NCI-H510A (cell line): ENCODE measurements at regions not wholly inside any gene's neighbourhood (a gene's known extent, or its start where the extent isn't known, plus 50 kb on each side); places are given as distances from the start of the nearest gene placed in this dataset.
"Not testable (repeated sequence)": the region's sequence is repeated elsewhere in the genome, so short reads cannot be mapped to it uniquely, and the experiment has no call there.

Experiments
- DNase-seq: peaks from one replicate; lab custom pipeline; 2025; lab: John Stamatoyannopoulos, UW

DNA sequence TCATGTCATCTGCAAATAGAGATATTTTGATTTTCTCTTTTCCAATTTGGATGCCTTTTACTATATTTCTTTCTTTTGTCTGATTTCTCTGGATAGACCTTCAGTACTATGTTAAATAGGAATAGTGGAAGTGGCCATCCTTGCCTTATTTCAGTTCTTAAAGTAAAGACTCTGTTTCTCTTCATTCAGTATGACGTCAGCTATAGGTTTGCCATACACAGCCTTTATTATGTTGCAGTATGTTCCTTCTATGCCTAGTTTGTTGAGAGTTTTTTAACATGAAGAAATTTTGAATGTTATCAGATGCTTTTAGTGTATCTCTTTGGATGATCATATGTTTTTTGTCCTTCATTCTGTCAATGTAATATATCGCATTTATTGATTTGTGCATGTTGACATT lies 566.7 kb upstream of the ROBO1 start:
- no peak for DNase-seq

DNA sequence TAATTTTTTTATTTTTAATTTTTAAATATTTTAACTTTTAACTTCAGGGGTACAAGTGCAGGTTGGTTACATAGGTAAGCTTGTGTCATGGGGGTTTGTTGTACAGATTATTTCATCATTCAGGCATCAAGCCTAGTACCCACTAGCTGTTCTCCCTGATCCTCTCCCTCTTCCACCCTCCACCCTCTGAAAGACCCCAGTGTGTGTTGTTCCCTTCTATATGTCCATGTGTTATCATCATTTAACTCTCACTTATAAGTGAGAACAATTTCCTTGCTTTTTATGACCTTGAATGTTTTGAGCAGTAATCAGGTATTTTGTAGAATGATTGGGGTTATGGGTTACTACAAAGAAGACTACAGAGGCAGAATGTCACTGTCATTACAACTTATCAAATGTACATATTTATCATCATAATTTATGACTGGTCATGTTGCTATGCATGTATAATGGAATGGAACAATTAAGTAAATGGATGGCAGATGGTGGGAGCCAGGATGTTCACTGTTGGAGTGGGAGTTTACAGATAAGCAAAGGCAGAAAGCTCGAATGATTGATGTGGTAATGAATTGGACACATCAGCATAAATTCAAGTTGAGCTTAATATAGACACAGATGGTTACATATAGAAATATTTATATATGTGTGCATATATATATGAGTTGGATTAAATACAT lies 563.8 kb upstream of the ROBO1 start:
- DNase-seq: no peak

DNA sequence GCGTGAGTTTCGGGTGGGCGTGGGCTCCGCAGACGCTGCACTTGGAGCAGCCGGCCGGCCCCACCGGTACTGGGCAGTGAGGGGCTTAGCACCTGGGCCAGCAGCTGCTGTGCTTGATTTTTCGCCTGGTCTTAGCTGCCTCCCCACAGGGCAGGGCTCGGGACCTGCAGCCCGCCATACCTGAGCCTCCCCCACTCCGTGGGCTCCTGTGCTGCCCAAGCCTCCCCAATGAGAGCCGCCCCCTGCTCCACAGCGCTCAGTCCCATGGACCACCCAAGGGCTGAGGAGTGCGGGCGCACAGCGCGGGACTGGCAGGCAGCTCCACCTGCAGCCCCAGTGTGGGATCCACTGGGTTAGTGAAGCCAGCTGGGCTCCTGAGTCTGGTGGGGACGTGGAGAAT lies 546.7 kb upstream of the ROBO1 start:
- DNase-seq: not testable (repeated sequence)

DNA sequence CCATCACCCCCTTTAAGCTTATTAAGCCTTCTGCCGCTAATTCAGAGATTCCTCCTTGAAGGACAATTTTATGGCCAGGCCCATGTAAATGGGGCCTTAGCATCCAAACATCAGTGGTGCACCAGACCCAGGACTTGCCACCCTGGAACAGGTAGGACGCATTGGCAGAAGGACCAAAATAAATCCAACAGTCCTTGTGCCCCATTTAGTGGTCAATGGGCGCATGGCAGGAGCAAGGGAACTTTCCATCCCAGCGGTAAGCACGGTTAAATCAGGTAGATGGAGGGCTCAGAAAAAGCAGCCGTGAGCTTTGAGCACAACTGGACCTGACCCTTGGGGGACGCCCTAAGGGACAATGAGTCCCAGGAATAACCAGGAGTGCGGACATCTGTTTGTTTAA lies 540.8 kb upstream of the ROBO1 start:
- no peak for DNase-seq

DNA sequence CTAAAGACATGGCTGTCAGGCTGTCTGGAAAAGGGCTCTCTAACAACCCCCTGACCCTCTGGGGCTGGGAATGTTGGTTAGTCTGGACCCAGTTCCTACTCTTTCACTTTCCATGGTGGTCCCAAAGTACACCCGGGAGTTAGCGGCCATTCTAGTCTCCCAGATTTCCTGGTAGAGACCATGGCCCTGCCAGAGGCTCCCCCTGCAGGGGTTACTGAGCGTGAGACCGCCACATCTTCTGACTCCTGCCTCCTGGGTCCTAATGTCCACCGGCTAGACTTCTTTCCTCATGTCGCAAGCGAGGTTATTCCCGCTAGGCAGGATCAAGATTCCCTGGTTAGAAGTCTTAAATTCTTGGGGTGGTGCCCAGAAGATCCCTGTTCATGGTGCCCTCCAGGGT lies 540.0 kb upstream of the ROBO1 start:
- no peak for DNase-seq

DNA sequence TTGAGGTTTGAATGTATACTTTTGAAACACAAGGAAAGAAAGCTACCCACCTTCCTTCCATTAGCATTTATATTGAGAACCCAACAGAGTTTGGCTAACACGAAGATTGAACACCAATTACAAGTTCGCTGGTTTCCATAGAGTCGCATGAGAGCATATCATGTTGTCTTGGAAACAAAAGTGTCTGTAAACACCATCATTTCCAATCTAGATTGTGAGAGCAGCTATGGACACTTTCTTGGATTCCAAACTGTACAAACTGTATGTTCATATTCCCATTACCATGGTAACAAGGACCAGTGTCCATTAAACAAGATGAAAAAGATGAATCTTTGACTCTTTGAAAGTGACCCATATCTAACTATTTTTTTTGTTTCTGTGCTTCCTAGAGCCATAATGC lies 529.9 kb upstream of the ROBO1 start:
- DNase-seq: no peak

DNA sequence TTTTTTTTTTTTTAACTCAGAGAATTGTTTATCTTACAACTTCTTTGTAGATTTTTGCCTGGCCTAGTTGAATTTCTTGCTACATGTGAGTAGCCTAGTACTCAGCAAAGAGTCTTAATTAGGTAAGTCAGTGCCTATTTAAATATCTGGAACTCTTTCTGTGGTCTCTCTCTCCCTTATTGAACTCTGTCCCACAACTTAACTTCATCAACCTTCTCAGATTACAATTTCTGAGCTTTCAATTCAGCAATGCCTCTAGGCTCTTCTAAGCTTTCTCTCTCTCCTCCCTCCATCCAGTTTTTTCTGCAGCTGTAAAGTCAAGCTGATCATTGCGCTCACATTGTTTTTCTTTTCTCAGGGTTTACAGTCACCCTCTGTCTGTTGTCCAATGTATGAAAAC lies 517.6 kb upstream of the ROBO1 start:
- no peak for DNase-seq

DNA sequence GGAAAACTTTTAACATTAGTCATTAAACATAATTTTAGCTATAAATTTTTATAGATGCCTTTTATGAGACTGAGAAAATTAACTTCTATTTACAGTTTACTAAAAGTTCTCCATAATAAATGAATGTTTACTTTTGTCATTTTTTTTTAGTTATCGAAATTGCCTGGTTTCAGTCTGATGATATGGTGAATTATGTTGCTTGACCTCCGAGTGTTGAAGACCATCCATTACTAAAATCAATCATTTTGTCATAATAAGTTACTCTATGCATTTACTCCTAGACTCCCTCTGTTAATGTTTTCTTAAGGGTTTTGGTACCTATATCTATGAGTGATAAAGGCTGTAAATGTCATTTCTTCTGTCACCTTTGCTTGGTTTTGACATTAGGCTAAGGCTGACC lies 516.0 kb upstream of the ROBO1 start:
- DNase-seq: no peak

DNA sequence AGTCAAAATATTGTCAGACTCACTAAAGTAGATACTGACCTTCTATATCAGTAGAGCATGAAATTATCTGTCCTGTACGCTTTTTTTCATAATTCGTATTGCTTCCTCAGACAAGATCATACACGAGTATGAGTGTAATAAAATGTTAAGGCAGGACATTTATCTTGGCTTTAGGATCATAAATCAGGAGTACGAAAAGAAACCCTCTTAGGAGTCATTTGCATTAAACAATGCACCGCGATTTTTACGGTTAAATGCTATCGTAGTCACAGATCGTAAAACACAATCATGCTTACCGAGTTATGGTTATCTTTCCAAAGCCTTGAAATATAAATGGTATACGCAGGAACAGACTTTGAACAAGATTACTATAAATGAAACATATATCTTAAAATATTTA lies 510.3 kb upstream of the ROBO1 start:
- DNase-seq: no peak

DNA sequence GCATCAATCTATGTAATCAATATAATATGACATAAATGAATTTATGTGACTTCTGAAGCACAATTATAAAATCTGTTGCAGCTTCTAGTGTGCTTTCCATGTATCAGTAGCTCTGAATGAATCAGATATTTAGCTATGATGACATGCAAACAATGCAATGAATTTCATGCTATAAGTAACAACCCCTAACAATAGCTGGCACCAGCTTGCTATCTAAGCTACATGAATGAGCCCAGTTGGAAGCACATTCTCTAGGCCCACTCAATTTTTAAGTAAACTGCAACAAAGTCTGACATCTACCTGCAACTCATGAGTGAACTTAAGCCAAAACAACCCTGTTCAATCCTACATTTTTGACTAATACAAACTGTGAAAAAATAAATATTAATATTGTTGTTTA lies 507.3 kb upstream of the ROBO1 start:
- DNase-seq: no peak

DNA sequence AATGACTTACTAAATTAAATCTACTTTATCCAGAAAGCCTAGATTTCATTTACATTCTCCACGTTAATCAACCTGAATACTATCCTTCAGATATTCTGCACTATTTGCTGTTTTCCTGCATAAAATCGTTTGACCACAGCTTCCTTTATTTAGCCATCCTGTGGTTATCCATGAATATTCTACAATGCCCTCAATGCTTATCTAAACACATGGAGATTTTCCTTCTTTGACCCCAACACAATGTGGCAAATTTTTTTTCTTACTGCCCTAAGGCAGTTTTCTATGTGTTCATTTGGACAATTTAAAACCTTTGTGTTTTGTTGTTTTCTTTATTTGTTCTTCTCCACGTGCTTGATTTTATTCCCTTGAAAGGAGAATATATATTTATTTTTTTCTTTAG lies 495.5 kb upstream of the ROBO1 start:
- no peak for DNase-seq

DNA sequence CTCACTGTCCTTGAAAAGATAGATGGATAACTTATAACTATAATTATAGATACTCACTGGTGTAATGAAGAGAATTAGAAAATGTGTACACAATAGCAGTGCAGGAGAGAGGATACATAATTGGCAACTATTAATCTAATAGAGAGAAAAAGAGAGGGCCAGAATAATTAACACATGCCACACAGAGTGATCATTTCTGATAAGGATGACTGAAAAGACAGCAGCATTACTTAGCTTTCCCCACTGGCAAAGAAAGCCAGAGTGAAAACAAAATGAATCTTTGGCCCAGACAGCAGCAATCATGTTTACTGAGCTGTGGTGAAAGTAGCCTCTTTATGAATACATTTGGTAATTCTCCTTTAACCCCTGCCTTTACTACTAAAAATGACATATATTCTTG lies 493.3 kb upstream of the ROBO1 start:
- no peak for DNase-seq

DNA sequence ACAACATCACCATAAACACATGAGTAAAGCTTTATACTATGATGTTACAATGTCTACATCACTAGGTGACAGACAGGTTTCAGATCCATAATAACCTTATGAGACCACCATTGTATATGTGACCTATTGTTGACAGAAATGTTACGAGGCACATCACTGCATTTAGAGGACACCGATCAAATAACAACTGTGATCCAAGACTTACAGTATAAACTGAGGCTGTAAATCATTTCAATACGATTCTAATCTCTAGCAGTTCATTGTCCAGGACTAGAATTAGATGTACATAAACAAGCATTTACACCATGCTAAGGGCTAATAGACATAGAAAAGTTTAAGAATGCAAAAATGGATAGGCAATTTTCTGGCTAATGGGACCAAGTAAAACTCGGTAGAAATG lies 491.9 kb upstream of the ROBO1 start:
- DNase-seq: no peak

DNA sequence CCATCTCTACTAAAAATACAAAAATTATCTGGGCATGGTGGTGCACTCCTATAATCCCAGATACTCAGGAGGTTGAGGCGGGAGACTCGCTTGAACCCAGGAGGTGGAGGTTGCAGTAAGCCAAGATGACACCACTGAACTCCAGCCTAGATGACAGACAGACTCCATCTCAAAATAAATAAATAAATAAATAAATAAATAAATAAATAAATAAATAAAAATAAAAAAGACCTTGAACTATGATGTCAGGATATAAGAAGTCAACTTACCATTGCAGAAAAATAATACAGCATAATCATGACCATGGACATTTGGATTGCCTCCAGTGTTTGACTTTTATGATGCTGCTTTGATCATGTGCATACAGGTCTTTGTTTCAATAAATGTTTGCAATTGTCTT lies 484.3 kb upstream of the ROBO1 start:
- no peak for DNase-seq

DNA sequence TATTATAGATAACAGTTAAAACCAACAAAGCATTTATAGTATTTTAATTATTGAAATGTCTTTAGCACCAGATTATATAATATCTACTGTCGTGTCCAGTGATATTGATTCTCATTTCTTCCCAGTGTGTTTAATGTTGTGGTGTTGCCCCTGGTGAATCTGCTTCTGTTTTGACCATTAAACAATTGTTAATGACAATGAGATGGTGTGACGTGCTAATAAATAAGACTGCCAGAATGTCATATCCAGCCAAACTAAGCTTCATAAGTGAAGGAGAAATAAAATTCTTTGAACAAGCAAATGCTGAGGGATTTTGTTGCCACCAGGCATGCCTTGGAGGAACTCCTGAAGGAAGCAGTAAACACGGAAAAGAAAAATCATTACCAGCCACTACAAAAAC lies 480.0 kb upstream of the ROBO1 start:
- no peak for DNase-seq

DNA sequence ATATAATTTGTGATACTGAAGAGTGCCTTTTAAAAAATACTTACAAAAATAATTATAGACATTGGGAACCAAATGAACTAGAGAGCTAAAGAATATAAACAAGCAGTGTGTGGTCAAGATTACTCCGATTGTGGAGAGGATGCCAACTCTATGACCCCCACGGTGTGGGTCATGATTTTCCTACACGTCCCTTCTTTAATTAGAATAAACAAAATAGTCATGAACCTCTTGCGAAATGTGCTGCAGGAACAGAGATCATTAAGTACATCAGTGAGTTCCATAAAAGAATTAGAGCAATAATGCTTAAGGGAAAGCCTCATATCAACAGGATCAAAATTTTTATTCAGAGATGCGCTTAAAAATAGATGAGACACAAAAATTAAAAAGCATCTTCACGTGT lies 476.6 kb upstream of the ROBO1 start:
- no peak for DNase-seq

DNA sequence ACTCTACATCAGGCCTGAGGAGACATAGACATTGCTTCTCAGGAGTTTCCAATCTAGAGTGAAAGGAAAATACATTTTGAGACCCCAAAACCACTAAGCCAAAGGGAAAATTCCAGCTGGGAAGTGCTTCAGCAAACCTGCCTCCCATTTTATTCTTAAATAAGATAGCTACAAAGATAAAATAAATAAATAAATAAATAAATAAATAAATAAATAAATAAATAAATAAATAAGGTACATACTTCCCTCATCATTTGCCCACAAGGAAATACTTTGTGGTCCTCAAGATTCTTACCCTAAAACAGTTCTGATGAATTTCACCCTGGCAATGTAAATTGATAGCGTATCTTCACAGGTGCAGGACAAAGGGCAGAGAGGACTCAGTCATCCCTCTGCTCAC lies 474.0 kb upstream of the ROBO1 start:
- DNase-seq: no peak

DNA sequence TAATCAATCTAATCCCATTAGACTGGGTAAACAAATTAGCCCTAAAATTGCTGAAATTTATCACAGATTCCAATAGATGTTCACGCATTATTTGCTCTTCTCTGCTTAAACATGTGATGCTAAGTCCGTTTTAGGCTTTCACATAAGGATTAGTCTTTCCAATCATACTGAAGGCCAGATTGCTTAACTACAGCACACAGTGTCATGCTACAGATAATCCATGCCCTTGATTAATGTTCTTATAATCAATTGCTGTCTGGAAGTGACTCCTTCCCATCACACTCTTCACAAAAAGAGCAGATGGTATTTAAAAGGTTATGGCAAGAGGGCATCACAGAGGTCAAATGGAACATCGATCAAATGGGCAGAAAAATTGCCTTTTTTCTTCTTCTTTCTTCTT lies 471.5 kb upstream of the ROBO1 start:
- no peak for DNase-seq

DNA sequence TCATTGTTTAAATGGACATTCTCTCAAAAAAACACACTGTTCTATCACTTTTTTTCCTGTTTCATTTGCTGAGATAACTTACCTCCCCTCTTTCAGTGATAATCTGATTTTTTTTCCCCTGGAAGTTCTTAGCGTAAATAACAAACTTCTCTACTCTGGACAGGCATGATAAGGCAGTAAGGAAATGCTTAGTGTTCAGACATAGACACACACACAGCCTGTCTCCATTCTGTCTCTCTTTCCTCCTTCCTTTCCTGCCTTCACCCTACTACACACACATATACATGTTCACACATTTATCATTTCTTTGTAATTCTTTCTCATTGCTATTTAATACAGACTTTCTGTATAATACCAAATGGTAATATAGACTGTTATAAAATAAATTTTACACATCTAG lies 470.8 kb upstream of the ROBO1 start:
- no peak for DNase-seq

DNA sequence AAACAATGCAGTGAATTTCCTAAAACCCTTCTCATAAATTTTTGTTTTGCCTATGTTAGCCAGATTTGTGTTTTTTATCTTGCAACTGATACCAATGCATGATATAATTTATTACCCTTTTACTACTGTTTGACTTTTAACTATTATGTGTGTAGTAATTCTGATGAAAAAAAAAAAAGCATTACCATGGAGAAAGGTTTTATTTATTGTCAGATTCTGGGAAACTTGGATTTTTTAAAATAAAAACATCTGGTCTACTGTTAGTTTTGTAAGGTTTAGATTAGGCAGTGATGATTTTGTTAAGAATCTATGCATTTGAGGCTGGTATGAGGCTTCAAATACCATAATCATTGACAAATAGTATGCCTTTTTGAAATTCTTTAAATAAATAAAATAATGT lies 470.4 kb upstream of the ROBO1 start:
- DNase-seq: no peak

DNA sequence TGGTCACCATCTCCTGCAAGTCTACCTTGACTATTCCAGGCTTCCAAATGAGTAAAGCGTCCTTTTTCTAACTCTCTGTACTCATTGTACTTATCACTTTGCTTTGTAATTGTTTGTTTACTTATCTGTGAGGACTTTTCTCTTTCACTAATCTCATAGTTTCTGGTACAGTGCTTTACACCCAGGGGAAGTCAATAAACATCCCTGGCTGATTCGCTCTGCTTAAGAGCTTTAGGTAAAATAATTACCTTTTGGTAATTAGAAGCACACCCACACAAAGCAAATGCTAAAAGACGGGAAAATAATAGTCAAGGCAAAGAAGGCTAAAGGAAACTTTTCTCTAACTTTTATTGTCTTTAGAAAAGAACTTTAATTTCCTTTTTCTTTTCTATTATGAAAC lies 466.9 kb upstream of the ROBO1 start:
- DNase-seq: no peak

DNA sequence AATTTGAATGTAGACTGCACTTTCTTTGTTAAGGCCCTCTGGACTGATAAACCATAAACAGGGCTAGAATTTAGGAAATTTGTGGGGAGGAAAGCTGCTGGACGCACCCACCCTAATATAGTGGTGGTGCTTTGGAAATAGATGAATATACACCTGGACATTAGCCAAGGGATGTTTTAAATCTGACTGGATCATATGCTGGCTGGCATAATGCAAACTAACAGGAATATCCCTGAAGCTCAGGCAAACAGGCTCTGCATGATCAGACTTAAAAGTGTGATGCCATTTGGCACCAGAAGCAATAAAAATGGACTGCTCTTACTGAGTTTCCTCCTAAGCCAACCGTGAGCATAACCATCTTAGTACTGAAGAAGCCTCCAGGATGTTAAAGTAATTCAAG lies 465.8 kb upstream of the ROBO1 start:
- no peak for DNase-seq

DNA sequence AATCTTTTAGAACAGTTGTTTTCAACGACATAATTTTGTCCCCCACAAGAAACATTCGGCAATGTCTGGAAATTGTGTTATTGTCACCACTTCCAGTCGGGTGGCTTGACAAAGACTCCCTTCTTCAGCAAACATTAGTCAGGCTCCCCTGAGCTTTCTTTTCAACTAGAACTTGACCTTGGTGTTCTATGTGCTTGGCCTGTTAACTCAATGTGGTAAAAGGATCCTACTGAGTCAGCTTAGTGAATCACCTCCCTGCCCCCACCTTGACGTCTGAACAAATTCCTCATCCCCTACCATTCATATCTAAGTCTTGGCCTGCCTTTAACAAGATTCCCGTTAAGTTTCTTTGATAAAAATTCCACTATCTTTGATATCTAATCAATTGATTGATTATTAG lies 465.0 kb upstream of the ROBO1 start:
- no peak for DNase-seq

DNA sequence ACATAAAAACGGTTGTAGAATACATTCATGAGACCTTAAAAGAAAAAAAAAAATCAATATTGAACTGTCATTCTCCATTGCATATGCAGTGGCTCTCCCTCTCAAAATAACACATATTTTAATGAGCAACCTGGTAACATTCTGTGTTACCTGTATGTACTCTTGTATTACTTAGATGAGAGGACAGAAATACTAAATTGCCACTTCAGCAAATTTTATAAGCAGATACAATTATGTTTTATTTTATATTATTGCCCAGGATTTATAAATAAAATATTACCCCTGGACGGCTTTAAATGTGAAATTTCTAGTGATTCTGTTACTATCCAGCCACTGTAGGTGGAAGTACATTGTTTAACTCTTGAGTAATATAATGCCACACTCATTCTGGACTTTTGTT lies 463.2 kb upstream of the ROBO1 start:
- DNase-seq: no peak

DNA sequence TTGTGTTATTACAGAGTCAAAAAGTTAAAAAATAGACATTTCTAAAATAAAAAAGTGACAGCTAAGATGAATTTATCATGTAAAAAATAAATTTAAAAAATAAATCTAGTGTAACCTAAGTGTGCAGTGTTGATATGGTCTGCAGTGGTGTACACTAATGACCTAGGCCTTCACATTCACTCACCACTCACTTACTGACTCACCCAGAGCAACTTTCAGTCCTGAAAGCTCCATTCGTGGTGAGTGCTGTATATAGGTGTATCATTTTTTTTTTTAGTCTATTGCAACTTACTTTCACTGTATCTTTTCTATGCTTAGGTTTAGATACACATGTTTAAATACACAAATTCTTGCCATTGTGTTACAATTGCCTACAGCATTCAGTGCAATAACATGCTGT lies 459.4 kb upstream of the ROBO1 start:
- no peak for DNase-seq
